GM13976 (cell line): ENCODE measurements at regions not wholly inside any gene's neighbourhood (a gene's known extent, or its start where the extent isn't known, plus 50 kb on each side); places are given as distances from the start of the nearest gene placed in this dataset.
A peak's percentile ranks its signal among the peaks of the same experiment; 100 is the strongest.
"Not testable (repeated sequence)": the region's sequence is repeated elsewhere in the genome, so short reads cannot be mapped to it uniquely, and the experiment has no call there.

Experiments used
- DNase-seq: peaks from one replicate; pipeline ENCODE4 v3.0.0; 2012; ENCODE audit warnings: low spot score
- CTCF ChIP-seq: IDR thresholded peaks from 2 replicates; pipeline ENCODE4 v1.5.1; 2012; ENCODE audit warnings: borderline replicate concordance, mild to moderate bottlenecking; ENCODE audit not compliant: insufficient read depth; ENCODE audit errors: extremely low read depth, missing control alignments, control extremely low read depth
- in situ Hi-C: fragments of 300-500 bp; cut with MboI; formaldehyde crosslinking; loops from one replicate; pipeline ENCODE4 v1.12.0; 2022; ENCODE audit warnings: low sequenced_read_pairs, mixed read lengths, inconsistent platforms; ENCODE audit not compliant: unreplicated experiment

DNA sequence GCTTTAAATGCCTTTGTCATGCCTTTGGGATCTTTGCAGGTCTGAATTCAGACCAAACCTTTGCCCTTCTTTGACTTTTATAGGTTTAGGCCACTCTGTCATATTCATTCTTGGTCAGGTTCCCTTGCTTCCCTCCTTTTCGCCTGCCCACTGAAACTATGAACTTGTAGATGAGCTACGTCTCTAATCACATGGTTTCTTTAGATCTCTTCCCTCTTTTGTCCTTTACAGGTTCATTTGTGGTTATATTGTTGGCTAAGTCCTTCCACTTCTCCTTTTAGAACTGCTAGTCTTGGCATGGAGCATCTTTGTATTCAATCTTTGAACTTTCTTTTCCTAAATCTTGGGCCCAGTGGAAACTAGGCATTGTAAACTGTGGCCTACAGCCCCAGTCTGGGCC lies 104.0 kb upstream of the ZEB1 start:
- DNase-seq: no peak
- TF ChIP-seq CTCF: no peak
- in situ Hi-C loops: no loop called here

GRCh38 chr10:31219306-31219705 lies 99.7 kb upstream of the ZEB1 start:
- TF ChIP-seq CTCF: no peak
- in situ Hi-C loops: no loop called here
- no peak for DNase-seq

- DNase-seq, in situ Hi-C loops: not testable (repeated sequence)
Observed at GRCh38 chr10:31228780-31229179, 90.2 kb upstream of the ZEB1 start.

- in situ Hi-C loops: no loop called here
- no peak for TF ChIP-seq CTCF
- DNase-seq: no peak
Observed at GRCh38 chr10:31239961-31240360, 79.1 kb upstream of the ZEB1 start.

- peak; percentile 31 for DNase-seq
- in situ Hi-C loops: no loop called here
- TF ChIP-seq CTCF: no peak
Observed at GRCh38 chr10:31242902-31243301, 76.1 kb upstream of the ZEB1 start.

- DNase-seq, in situ Hi-C loops: not testable (repeated sequence)
Observed at GRCh38 chr10:31251118-31251517, 67.9 kb upstream of the ZEB1 start.

DNA sequence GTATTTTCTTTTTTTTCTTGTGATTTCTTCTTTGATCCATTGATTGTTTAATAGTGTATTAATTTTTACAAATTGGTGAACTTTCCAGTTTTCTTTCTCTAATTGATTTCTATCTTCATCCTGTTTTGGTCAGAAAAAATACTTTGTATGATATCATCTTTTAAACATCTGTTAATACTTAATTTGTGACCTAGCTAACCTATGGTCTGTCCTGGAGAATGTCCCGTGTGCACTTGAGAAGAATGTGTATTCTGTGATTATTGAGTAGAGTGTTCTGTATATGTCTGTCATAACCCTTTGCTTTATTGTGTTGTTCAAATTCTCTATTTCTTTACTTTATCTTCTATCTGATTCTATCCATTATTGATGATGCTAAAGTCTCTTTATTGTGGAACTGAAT lies 65.8 kb upstream of the ZEB1 start:
- in situ Hi-C loops: no loop called here
- DNase-seq: no peak
- TF ChIP-seq CTCF: no peak

GRCh38 chr10:31261511-31262311 lies 57.3 kb upstream of the ZEB1 start:
- no peak for TF ChIP-seq CTCF
- DNase-seq: no peak
- in situ Hi-C loops: no loop called here
